HG03439 (cell line): ENCODE measurements at regions not wholly inside any gene's neighbourhood (a gene's known extent, or its start where the extent isn't known, plus 50 kb on each side); places are given as distances from the start of the nearest gene placed in this dataset.
"Not testable (repeated sequence)": the region's sequence is repeated elsewhere in the genome, so short reads cannot be mapped to it uniquely, and the experiment has no call there.

Source experiments
- ATAC-seq: cut with Tn5 transposase; IDR thresholded peaks from one replicate; pipeline ENCODE4 v1.9.1; 2021; ENCODE audit warnings: mild to moderate bottlenecking, moderate library complexity; ENCODE audit not compliant: unreplicated experiment

- no peak for ATAC-seq
Measured at GRCh38 chr2:121147766-121148165, 137.2 kb downstream of the TFCP2L1 start.

GRCh38 chr2:121148481-121148880 is 136.5 kb downstream of the TFCP2L1 start:
- ATAC-seq: no peak

GRCh38 chr2:121149384-121149783 is 135.6 kb downstream of the TFCP2L1 start:
- no peak for ATAC-seq

- no peak for ATAC-seq
Measured at GRCh38 chr2:121150126-121150525, 134.9 kb downstream of the TFCP2L1 start.

- ATAC-seq: no peak
Measured at GRCh38 chr2:121150713-121151112, 134.3 kb downstream of the TFCP2L1 start.

GRCh38 chr2:121151311-121152109 is 133.5 kb downstream of the TFCP2L1 start:
- ATAC-seq: no peak

GRCh38 chr2:121152861-121153260 is 132.1 kb downstream of the TFCP2L1 start:
- no peak for ATAC-seq

GRCh38 chr2:121153516-121153915 is 131.5 kb downstream of the TFCP2L1 start:
- no peak for ATAC-seq

GRCh38 chr2:121155502-121156056 is 129.4 kb downstream of the TFCP2L1 start:
- ATAC-seq: no peak

GRCh38 chr2:121157481-121157880 is 127.5 kb downstream of the TFCP2L1 start:
- ATAC-seq: not testable (repeated sequence)

GRCh38 chr2:121159291-121160071 is 125.5 kb downstream of the TFCP2L1 start:
- ATAC-seq: no peak

- no peak for ATAC-seq
Measured at GRCh38 chr2:121160366-121160765, 124.6 kb downstream of the TFCP2L1 start.

- ATAC-seq: no peak
Measured at GRCh38 chr2:121161272-121161671, 123.7 kb downstream of the TFCP2L1 start.

GRCh38 chr2:121162893-121163292 is 122.1 kb downstream of the TFCP2L1 start:
- ATAC-seq: no peak

GRCh38 chr2:121164042-121164441 is 121.0 kb downstream of the TFCP2L1 start:
- no peak for ATAC-seq

- ATAC-seq: no peak
Measured at GRCh38 chr2:121165038-121165542, 119.9 kb downstream of the TFCP2L1 start.
